ENCODE measurements at regions not wholly inside any gene's neighbourhood (a gene's known extent, or its start where the extent isn't known, plus 50 kb on each side); places are given as distances from the start of the nearest gene placed in this dataset.
"Not testable (repeated sequence)": the region's sequence is repeated elsewhere in the genome, so short reads cannot be mapped to it uniquely, and the experiment has no call there.

DNA sequence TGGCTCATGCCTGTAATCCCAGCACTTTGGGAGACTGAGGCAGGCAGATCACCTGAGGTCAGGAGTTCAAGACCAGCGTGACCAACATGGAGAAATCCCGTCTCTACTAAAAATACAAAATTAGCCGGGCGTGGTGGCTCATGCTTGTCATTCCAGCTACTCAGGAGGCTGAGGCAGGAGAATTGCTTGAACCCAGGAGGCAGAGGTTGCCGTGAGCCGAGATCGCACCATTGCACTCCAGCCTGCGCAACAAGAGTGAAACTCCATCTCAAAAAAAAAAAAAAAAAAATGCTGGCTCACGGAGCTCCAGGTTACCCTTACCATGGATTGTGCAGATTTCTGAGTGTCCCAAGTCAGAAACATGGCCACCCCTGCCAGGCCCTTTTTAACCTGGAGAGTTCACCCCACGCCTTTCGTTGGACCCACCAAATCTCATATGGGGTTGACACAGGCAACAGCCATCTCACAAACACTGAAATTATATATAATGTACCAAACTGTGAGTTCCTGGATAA lies 69.9 kb upstream of the CITED2 start:
- TF ChIP-seq, protein P1, sequence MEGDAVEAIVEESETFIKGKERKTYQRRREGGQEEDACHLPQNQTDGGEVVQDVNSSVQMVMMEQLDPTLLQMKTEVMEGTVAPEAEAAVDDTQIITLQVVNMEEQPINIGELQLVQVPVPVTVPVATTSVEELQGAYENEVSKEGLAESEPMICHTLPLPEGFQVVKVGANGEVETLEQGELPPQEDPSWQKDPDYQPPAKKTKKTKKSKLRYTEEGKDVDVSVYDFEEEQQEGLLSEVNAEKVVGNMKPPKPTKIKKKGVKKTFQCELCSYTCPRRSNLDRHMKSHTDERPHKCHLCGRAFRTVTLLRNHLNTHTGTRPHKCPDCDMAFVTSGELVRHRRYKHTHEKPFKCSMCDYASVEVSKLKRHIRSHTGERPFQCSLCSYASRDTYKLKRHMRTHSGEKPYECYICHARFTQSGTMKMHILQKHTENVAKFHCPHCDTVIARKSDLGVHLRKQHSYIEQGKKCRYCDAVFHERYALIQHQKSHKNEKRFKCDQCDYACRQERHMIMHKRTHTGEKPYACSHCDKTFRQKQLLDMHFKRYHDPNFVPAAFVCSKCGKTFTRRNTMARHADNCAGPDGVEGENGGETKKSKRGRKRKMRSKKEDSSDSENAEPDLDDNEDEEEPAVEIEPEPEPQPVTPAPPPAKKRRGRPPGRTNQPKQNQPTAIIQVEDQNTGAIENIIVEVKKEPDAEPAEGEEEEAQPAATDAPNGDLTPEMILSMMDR (IDR thresholded peaks at IDR 0.05) = not testable (repeated sequence)
- TF ChIP-seq POLR2A (IDR thresholded peaks at IDR 0.05) = not testable (repeated sequence)
